ENCODE measurements at regions not wholly inside any gene's neighbourhood (a gene's known extent, or its start where the extent isn't known, plus 50 kb on each side); places are given as distances from the start of the nearest gene placed in this dataset.

DNA sequence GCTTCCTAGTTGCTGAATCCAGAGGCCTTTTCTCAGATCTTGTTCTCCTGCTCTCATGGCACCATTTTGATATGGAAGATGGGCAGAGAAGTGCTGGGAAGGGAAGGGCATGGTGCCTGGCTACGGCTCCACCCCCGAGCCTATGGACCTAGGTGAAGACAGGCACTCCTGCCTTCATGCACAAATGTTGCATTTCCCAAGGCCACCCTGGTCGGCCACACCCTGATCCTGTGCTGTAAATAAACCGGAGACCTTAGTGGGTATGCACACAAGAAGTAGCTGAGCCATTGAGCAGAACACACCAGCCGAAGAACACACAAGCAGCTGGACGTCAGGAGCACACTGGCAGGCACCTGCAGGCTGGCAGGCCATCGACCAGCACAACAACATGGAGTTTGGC, 261.6 kb downstream of the SHQ1 start:
- H4K8ac ChIP-seq (replicated peaks; ENCODE audit: insufficient read length, low read depth, low read length), result no peak overlapping the region
- no peak overlapping the region for H3K4me2 ChIP-seq (ENCODE audit: insufficient read depth, insufficient read length, low read length)
- Mint-ChIP-seq H3K36me3 (ENCODE audit: insufficient read depth in 1 of 3, low read depth in 3 of 3) (no peaks in the 10 kb centered on the region), H3K4me3 (no peak overlapping the region), H3K27me3 (ENCODE audit: low read depth) (peaks cover 37% of the 10 kb centered on the region), H3K27ac (no peak overlapping the region), H3K9me3 (no peaks in the 10 kb centered on the region; a peak in 2 of 5 replicates), H3K4me1 (peaks cover 32 to 38% of the 10 kb centered on the region in 2 experiments)
- H3K27ac ChIP-seq (ENCODE audit: insufficient read length, low read depth, low read length), result no peak overlapping the region
- H3K79me2 ChIP-seq (ENCODE audit: insufficient read depth, low read length), result no peaks in the 10 kb centered on the region
- no peak overlapping the region for H4K5ac ChIP-seq (ENCODE audit: insufficient read length, low read depth, low read length)
- no peak for DNase-seq
- TF ChIP-seq, protein P1, sequence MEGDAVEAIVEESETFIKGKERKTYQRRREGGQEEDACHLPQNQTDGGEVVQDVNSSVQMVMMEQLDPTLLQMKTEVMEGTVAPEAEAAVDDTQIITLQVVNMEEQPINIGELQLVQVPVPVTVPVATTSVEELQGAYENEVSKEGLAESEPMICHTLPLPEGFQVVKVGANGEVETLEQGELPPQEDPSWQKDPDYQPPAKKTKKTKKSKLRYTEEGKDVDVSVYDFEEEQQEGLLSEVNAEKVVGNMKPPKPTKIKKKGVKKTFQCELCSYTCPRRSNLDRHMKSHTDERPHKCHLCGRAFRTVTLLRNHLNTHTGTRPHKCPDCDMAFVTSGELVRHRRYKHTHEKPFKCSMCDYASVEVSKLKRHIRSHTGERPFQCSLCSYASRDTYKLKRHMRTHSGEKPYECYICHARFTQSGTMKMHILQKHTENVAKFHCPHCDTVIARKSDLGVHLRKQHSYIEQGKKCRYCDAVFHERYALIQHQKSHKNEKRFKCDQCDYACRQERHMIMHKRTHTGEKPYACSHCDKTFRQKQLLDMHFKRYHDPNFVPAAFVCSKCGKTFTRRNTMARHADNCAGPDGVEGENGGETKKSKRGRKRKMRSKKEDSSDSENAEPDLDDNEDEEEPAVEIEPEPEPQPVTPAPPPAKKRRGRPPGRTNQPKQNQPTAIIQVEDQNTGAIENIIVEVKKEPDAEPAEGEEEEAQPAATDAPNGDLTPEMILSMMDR (conservative IDR thresholded peaks at IDR 0.05), result no peak
- no peak overlapping the region for H3K18ac ChIP-seq (ENCODE audit: insufficient read length, low read depth, low read length)
- H3K4ac ChIP-seq (ENCODE audit: low read depth, low read length), result no peak overlapping the region
- H3K23me2 ChIP-seq (ENCODE audit: insufficient read length, low read depth, low read length, poor library complexity, severe bottlenecking), result no peaks in the 10 kb centered on the region
- no peak overlapping the region for H3T11ph ChIP-seq (ENCODE audit: low read length)
- H2BK12ac ChIP-seq (ENCODE audit: insufficient read length, low read depth, low read length), result no peak overlapping the region
- H3K9me3 ChIP-seq (ENCODE audit: control insufficient read depth, low read depth, low read length), result no peaks in the 10 kb centered on the region
- no peak overlapping the region for H3K56ac ChIP-seq (ENCODE audit: insufficient read length, low read depth, low read length)
- H3K14ac ChIP-seq (ENCODE audit: insufficient read depth, low read length), result no peak overlapping the region
- H3K23ac ChIP-seq (ENCODE audit: insufficient read length, low read depth, low read length), result no peak overlapping the region
- H2BK15ac ChIP-seq (ENCODE audit: low read depth, low read length), result no peak overlapping the region
- no peak overlapping the region for H2BK20ac ChIP-seq (ENCODE audit: low read depth, low read length, poor library complexity, severe bottlenecking)
- H2AK5ac ChIP-seq (ENCODE audit: insufficient read length, low read length), result no peak overlapping the region
- no CpG with 5 or more reads among the region's 7 CpGs for WGBS (ENCODE audit: extremely low coverage, insufficient read length, low lambda C conversion rate)
- H3K4me1 ChIP-seq (ENCODE audit: insufficient read depth, low read length), result peaks cover 6% of the 10 kb centered on the region; the same call in 1 of the 2 replicates
- H3K27me3 ChIP-seq (ENCODE audit: insufficient read depth, low read length), result no peaks in the 10 kb centered on the region
- H4K91ac ChIP-seq (ENCODE audit: insufficient read length, low read depth, low read length), result no peak overlapping the region
- H2BK120ac ChIP-seq (ENCODE audit: low read depth, low read length, poor library complexity, severe bottlenecking), result no peak overlapping the region
- H4K20me1 ChIP-seq (ENCODE audit: control insufficient read depth, insufficient read depth, insufficient read length), result no peaks in the 10 kb centered on the region
- H2AFZ ChIP-seq (ENCODE audit: low read length), result no peak overlapping the region
- no peaks in the 10 kb centered on the region for H3K79me1 ChIP-seq (ENCODE audit: insufficient read depth, low read depth, low read length, poor library complexity, severe bottlenecking)
- no peak overlapping the region for H2BK5ac ChIP-seq (ENCODE audit: insufficient read length, low read length)
- H3K9ac ChIP-seq (ENCODE audit: extremely low read depth, insufficient read length, low read length), result no peak overlapping the region

Measured in H9 (cell line).